Spinal cord (tissue), 9 donors: ENCODE measurements at regions not wholly inside any gene's neighbourhood (a gene's known extent, or its start where the extent isn't known, plus 50 kb on each side); places are given as distances from the start of the nearest gene placed in this dataset.
A peak's percentile ranks its signal among the peaks of the same experiment; 100 is the strongest.

Experiments
- DNase-seq, 6 donors: peaks; one replicate each; pipeline versions ENCODE4 v3.0.0 to v3.0.0-alpha.2; 2013 to 2015; ENCODE audit warnings: low spot score in 6 of 6, low read depth in 4 of 6
- H3K27ac ChIP-seq: one replicate; pipeline ENCODE4 v1.5.1; 2013; ENCODE audit warnings: low read depth, low read length, control low read depth
- H3K27me3 ChIP-seq: one replicate; pipeline ENCODE4 v1.6.1; 2013; ENCODE audit warnings: low read length; ENCODE audit not compliant: control insufficient read depth, insufficient read depth
- H3K36me3 ChIP-seq: one replicate; pipeline ENCODE4 v1.6.1; 2013; ENCODE audit warnings: low read length; ENCODE audit not compliant: control insufficient read depth, insufficient read depth
- H3K4me1 ChIP-seq: one replicate; pipeline ENCODE4 v1.6.1; 2013; ENCODE audit warnings: low read length; ENCODE audit not compliant: control insufficient read depth, insufficient read depth
- H3K4me3 ChIP-seq: one replicate; pipeline ENCODE4 v1.5.1; 2013; ENCODE audit warnings: low read depth, low read length, control low read depth
- H3K9me3 ChIP-seq: one replicate; pipeline ENCODE4 v1.6.1; 2013; ENCODE audit warnings: low read length; ENCODE audit not compliant: control insufficient read depth, insufficient read depth
- WGBS: methylation state at CpG from one replicate; pipeline ENCODE4 v1.1.5; 2013; ENCODE audit warnings: missing lambda C conversion rate; ENCODE audit not compliant: insufficient coverage; 5-methylcytosine and 5-hydroxymethylcytosine counted together
- donor health status: healthy.

DNA sequence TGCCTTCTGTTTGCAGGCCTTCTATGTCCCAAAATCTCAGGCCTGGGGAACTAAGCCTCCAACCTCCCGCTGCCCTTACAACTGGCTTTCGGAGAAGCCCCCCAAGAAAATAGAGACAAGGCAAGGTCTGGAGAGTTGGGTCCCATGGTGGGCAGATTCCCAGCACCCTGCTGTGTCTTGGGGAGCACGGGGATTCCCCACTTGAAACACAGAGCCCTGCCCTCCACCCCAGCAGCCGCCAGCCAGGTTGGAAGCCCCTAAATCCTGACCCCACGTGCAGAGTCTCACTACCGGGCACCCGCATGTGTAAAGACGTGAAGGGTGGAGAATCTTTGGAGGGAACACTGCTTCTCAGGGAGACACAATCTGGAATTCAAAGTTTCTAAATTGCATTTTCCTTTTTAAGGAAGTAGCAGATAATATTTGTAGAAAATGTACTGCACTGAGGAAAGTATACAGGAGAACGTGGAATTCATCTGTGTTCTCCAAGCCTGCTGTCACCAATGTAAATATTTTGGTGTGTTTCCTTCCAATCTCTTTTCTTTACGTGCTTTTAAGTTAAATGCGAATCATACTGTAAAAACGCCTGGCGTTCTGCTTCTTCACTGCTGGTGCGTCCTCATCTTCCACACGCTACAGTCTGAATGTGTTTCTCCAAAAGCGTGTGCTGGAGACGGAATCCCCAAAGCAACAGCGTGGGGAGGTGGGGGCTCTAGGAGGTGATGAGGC is 220.9 kb downstream of the BRD1 start:
- Histone ChIP-seq H3K9me3 (peaks cover 19% of the 10 kb centered on the region), H3K4me1 (peaks cover 3% of the 10 kb centered on the region), H3K27me3 (no peaks in the 10 kb centered on the region), H3K27ac (no peak overlapping the region), H3K4me3 (no peak overlapping the region), H3K36me3 (no peaks in the 10 kb centered on the region)
- 95% methylated on average over 15 of the region's 18 CpGs for WGBS
- peak in 1 of 6 donors; percentile 70 for DNase-seq

DNA sequence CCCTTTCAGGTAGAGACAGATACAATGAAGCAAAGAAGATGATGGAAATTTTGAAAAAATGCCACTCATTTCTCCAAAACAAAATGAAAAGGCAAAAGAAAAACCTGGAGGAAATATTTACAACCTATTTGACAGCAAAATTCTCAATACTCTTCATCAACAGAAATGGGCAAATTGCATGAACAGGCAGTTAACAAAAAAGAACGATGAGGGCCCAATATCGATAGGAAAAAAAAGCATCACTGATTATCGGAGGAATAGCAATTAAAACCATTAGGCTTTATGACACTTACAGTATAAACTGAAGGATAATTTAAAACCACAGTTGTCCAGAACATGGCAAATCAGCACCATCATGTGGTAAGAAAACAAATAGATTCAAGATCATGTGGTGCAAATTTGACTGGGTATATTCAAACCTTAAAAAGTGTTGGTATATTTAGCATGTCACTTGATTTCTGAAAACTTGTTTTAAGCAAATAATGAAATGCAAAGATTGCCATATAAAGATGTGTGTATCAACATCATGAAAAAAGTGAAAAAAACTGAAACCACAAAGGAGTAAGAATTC is 222.9 kb downstream of the BRD1 start:
- H3K36me3 ChIP-seq = no peaks in the 10 kb centered on the region
- H3K4me3 ChIP-seq = no peak overlapping the region
- DNase-seq = no peak
- WGBS = no CpG with 5 or more reads among the region's 3 CpGs
- H3K4me1 ChIP-seq = peaks cover 7% of the 10 kb centered on the region
- H3K27me3 ChIP-seq = no peaks in the 10 kb centered on the region
- H3K27ac ChIP-seq = no peak overlapping the region
- H3K9me3 ChIP-seq = peaks cover 19% of the 10 kb centered on the region

DNA sequence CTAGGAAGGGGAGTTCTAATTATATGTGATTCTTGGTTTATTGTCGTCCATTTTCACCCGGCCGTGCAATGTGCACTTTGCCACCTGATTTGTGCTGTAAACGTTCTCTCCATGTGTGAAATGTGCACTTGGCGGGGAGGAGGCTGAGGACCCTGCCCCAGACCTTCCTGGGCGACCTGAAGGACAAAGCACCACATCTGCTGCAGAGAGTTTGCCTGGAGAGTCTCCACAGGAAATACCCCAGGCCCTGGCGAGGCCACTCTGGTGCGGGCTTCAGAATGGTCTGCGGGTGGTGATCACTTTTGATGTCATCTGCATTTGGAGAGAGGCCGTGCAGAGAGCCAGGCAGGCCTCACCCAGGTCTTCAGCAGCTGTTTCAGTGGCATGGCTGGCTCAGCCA is 224.7 kb downstream of the BRD1 start:
- DNase-seq = no peak
- WGBS = 85% methylated on average over 10 of the region's 10 CpGs
- Histone ChIP-seq H3K36me3 (no peaks in the 10 kb centered on the region), H3K4me3 (no peak overlapping the region), H3K27me3 (no peaks in the 10 kb centered on the region), H3K4me1 (peaks cover 7% of the 10 kb centered on the region), H3K9me3 (peaks cover 19% of the 10 kb centered on the region), H3K27ac (no peak overlapping the region)

DNA sequence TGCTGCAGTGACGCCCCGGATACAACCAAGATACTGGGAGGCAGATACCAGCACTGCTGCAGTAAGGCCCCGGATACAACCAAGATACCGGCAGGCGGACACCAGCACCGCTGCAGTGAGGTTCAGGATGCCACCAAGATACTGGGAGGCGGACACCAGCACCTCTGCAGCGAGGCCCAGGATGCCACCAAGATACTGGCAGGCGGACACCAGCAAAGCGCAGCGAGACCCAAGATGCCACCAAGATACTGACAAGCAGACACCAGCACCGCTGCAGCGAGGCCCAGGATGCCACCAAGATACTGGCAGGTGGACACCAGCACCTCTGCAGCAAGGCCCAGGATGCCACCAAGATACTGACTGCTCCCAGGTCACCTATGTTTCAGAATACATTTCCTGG is 225.2 kb downstream of the BRD1 start:
- no peak for DNase-seq
- Histone ChIP-seq H3K9me3 (peaks cover 19% of the 10 kb centered on the region), H3K4me1 (peaks cover 7% of the 10 kb centered on the region), H3K4me3 (no peak overlapping the region), H3K27ac (no peak overlapping the region), H3K27me3 (no peaks in the 10 kb centered on the region), H3K36me3 (no peaks in the 10 kb centered on the region)
- WGBS = 96% methylated on average over 13 of the region's 13 CpGs

DNA sequence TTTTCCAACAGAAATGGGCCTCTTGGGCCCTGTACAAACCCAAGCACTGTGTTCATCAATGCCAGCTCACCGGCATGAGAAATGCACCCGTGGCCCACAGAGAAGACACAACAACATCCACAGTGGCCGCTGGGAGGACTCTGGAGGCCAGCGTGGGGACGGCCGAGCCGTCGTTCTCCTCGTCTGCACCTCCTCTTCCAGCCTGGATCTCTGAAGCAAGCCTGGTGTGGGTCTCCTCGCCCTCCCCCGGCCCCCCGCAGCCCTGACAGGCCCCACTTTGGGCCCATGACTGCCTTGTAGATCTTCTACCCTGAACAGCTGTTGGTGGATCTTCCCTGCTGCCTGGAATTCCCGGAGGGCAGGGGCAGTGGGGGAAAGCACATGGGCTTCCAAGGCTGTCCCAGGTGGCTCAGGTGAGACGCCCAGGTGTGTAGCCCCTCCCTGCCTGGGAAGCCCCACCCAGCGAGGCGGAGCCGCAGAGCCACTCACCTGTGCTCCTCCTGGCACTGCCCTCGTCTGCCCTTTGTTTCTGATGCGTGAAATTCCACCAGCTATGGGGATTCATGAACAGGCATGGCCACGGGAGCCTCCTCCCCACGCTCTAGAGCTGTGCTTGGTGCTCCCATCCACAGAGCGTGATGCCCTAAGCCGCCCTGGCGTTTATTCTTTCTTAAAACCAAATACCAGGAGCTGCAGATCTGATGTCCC is 225.9 kb downstream of the BRD1 start:
- no peak overlapping the region for H3K27ac ChIP-seq
- DNase-seq = peak in 1 of 6 donors; percentile 40
- no peaks in the 10 kb centered on the region for H3K27me3 ChIP-seq
- H3K36me3 ChIP-seq = no peaks in the 10 kb centered on the region
- H3K4me1 ChIP-seq = peaks cover 7% of the 10 kb centered on the region
- H3K4me3 ChIP-seq = no peak overlapping the region
- H3K9me3 ChIP-seq = peaks cover 17% of the 10 kb centered on the region
- WGBS = 91% methylated on average over 23 of the region's 24 CpGs

DNA sequence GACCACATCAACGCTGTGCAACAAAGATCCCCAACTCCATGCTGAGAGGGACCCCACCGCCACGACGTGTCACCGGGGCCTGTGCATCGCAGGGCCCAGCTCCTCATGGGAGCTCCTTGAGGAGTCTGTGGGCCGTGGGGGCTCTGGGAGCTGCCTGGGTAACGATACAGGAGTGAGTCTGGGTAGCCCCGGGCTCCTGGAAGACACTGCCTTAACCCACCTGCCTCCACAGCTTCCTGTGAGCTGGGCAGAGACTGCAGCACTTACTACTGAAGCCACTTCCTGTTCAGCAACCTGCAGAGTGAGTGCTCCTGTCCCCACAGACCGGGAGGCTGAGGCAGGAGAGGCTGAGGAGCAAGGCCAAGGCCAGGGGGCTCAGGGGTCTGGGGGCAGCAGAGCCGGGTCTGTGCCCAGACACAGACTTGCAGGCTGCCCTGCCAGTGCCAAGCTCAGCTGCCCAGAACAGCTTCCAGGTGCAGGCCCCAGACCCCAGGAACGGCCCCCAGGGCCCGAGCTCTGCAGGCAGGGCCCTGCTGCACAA is 226.7 kb downstream of the BRD1 start:
- Histone ChIP-seq H3K27ac (no peak overlapping the region), H3K36me3 (no peaks in the 10 kb centered on the region), H3K9me3 (peaks cover 17% of the 10 kb centered on the region), H3K4me3 (no peak overlapping the region), H3K27me3 (no peaks in the 10 kb centered on the region), H3K4me1 (peaks cover 7% of the 10 kb centered on the region)
- DNase-seq = no peak
- WGBS = 91% methylated on average over 13 of the region's 13 CpGs

DNA sequence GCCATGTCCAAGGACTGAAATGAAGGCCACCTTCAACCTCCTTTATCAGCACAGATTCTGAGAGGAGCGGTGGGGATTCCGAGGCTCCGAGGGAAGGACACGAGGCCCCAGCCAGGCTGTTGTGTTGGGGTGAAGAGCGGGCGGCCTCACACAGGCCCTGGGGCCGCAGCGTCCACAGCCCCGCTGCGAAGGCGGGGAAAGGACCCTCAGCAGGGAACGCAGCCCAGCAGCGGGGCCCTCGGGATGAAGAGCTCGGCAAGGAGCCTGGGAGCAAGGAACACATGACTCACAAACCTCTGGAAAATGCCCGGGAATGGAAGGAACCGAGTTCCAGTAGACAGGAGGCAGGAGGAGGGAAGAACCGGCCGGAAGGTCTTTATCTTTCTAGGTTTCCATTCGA is 227.2 kb downstream of the BRD1 start:
- peaks cover 14% of the 10 kb centered on the region for H3K9me3 ChIP-seq
- no peak overlapping the region for H3K27ac ChIP-seq
- DNase-seq = no peak
- WGBS = 89% methylated on average over 17 of the region's 20 CpGs
- no peaks in the 10 kb centered on the region for H3K27me3 ChIP-seq
- H3K4me1 ChIP-seq = peaks cover 7% of the 10 kb centered on the region
- no peak overlapping the region for H3K4me3 ChIP-seq
- H3K36me3 ChIP-seq = no peaks in the 10 kb centered on the region

DNA sequence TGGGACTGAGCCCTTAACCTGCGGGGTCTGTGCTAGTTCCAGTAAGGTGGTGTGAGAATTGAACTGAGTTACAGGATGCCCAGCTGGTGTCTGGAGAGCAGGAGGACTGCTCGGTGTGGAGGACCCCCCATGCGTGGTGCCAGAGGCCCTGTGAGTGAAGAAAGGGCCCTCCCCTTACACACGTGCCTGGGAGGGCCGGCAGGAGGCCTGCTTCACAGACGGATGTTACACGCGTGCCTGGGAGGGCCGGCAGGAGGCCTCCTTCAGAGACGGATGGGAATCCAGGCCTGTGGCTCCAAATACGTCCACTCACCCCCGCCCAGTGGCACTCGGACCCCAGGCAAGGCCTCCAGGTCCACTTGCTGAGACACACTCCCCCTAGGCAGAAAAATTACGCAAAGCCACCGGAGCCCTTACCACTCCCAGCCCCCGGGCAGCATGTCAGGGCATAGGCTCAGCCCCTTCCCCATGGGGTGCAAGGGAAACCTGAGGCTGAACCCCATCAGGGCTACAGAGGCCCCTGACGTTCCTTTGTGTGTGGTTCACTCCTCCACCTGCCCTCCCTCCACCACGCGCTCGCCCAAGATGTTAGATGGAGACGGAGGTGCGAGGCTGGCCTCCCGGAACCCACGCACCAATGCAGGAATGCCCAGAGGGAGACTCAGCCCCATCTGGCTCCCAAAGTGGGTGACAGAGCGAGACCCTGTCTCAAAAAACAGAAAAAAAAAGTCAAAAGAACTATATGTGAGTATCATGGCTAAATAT is 227.8 kb downstream of the BRD1 start:
- Histone ChIP-seq H3K9me3 (peaks cover 10% of the 10 kb centered on the region), H3K4me1 (peaks cover 7% of the 10 kb centered on the region), H3K36me3 (no peaks in the 10 kb centered on the region), H3K27ac (no peak overlapping the region), H3K4me3 (no peak overlapping the region), H3K27me3 (no peaks in the 10 kb centered on the region)
- DNase-seq = no peak
- WGBS = 87% methylated on average over 19 of the region's 25 CpGs

DNA sequence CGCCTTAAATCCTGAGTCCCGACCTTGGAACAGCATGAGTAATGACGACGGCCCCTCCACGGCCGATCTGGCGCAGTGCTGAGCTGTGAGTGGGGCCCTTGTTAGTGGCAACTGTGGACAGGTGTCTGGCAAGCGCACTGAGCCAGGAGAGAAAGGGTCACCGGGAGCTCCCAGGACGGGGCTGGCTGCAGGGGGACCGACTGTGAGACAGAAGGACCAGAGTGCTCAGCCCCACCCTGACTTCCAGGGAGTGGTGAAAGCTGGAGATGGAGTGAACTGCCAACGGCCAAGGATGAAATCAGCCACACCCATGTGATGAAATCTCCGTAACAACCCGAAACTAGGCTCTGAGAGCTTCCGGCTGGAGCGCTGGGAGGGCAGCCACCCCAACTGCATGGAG is 228.6 kb downstream of the BRD1 start:
- DNase-seq = no peak
- Histone ChIP-seq H3K4me3 (no peak overlapping the region), H3K27me3 (no peaks in the 10 kb centered on the region), H3K9me3 (peaks cover 6% of the 10 kb centered on the region), H3K36me3 (no peaks in the 10 kb centered on the region), H3K27ac (no peak overlapping the region), H3K4me1 (peaks cover 7% of the 10 kb centered on the region)
- WGBS = 87% methylated on average over 16 of the region's 16 CpGs
